ENCODE measurements at regions not wholly inside any gene's neighbourhood (a gene's known extent, or its start where the extent isn't known, plus 50 kb on each side); places are given as distances from the start of the nearest gene placed in this dataset.

- Histone ChIP-seq H3K36me3 (no peaks in the 10 kb centered on the region), H3K4me1 (no peaks in the 10 kb centered on the region), H3K9me3 (replicated peaks) (no peaks in the 10 kb centered on the region), H3K4me3 (no peak overlapping the region), H3K27ac (no peak overlapping the region), H3K27me3 (0 out of 2 replicates have a peak, but pooled peaks cover 4% of the 10 kb centered on the region)
- no peak for DNase-seq
These were observed 166.2 kb upstream of the TAC1 start for GRCh38 chr7:97565665-97566064.

GRCh38 chr7:97573065-97573464 is 158.8 kb upstream of the TAC1 start:
- DNase-seq = no peak
- no peaks in the 10 kb centered on the region for H3K4me1 ChIP-seq
- no peak overlapping the region for H3K4me3 ChIP-seq
- H3K9me3 ChIP-seq (replicated peaks) = no peaks in the 10 kb centered on the region
- H3K27ac ChIP-seq = no peak overlapping the region
- no peaks in the 10 kb centered on the region for H3K27me3 ChIP-seq
- H3K36me3 ChIP-seq = no peaks in the 10 kb centered on the region

GRCh38 chr7:97576043-97576442 is 155.8 kb upstream of the TAC1 start:
- H3K9me3 ChIP-seq (replicated peaks) = no peaks in the 10 kb centered on the region
- H3K27ac ChIP-seq = no peak overlapping the region
- no peaks in the 10 kb centered on the region for H3K27me3 ChIP-seq
- no peak for DNase-seq
- no peak overlapping the region for H3K4me3 ChIP-seq
- no peaks in the 10 kb centered on the region for H3K36me3 ChIP-seq
- no peaks in the 10 kb centered on the region for H3K4me1 ChIP-seq

GRCh38 chr7:97578225-97578624 is 153.7 kb upstream of the TAC1 start:
- Histone ChIP-seq H3K27ac (no peak overlapping the region), H3K9me3 (replicated peaks) (no peaks in the 10 kb centered on the region), H3K4me3 (no peak overlapping the region), H3K4me1 (no peaks in the 10 kb centered on the region), H3K27me3 (0 out of 2 replicates have a peak, but pooled peaks cover 3% of the 10 kb centered on the region), H3K36me3 (no peaks in the 10 kb centered on the region)
- no peak for DNase-seq

- Histone ChIP-seq H3K27ac (no peak overlapping the region), H3K36me3 (no peaks in the 10 kb centered on the region), H3K4me1 (no peaks in the 10 kb centered on the region), H3K27me3 (0 out of 2 replicates have a peak, but pooled peaks cover 3% of the 10 kb centered on the region), H3K4me3 (no peak overlapping the region), H3K9me3 (replicated peaks) (no peaks in the 10 kb centered on the region)
- DNase-seq = peak; percentile 36
These were observed 151.7 kb upstream of the TAC1 start for GRCh38 chr7:97580205-97580604.

GRCh38 chr7:97595439-97595838 is 136.4 kb upstream of the TAC1 start:
- H3K27ac ChIP-seq = no peak overlapping the region
- H3K27me3 ChIP-seq = no peaks in the 10 kb centered on the region
- peak in 1 of 2 experiments; percentile 18 for DNase-seq
- H3K4me3 ChIP-seq = no peak overlapping the region
- no peaks in the 10 kb centered on the region for H3K36me3 ChIP-seq
- H3K9me3 ChIP-seq (replicated peaks) = no peaks in the 10 kb centered on the region
- H3K4me1 ChIP-seq = no peaks in the 10 kb centered on the region

GRCh38 chr7:97601931-97602457 is 129.9 kb upstream of the TAC1 start:
- no peaks in the 10 kb centered on the region for H3K36me3 ChIP-seq
- H3K27me3 ChIP-seq = no peaks in the 10 kb centered on the region
- H3K27ac ChIP-seq = no peak overlapping the region
- no peak for DNase-seq
- H3K4me3 ChIP-seq = no peak overlapping the region
- no peaks in the 10 kb centered on the region for H3K9me3 ChIP-seq (replicated peaks)
- no peaks in the 10 kb centered on the region for H3K4me1 ChIP-seq

GRCh38 chr7:97620495-97620894 is 111.4 kb upstream of the TAC1 start:
- Histone ChIP-seq H3K36me3 (no peaks in the 10 kb centered on the region), H3K9me3 (replicated peaks) (no peaks in the 10 kb centered on the region), H3K27me3 (no peaks in the 10 kb centered on the region), H3K4me1 (no peaks in the 10 kb centered on the region), H3K4me3 (no peak overlapping the region), H3K27ac (no peak overlapping the region)
- DNase-seq = no peak

GRCh38 chr7:97623333-97623732 is 108.6 kb upstream of the TAC1 start:
- Histone ChIP-seq H3K27ac (no peak overlapping the region), H3K36me3 (no peaks in the 10 kb centered on the region), H3K9me3 (replicated peaks) (no peaks in the 10 kb centered on the region), H3K4me3 (no peak overlapping the region), H3K4me1 (no peaks in the 10 kb centered on the region), H3K27me3 (no peaks in the 10 kb centered on the region)
- no peak for DNase-seq

GRCh38 chr7:97630116-97630515 is 101.8 kb upstream of the TAC1 start:
- DNase-seq = peak in 1 of 2 experiments; percentile 24
- H3K27me3 ChIP-seq = no peaks in the 10 kb centered on the region
- no peak overlapping the region for H3K27ac ChIP-seq
- H3K4me3 ChIP-seq = no peak overlapping the region
- no peaks in the 10 kb centered on the region; the same call in 1 of the 2 replicates for H3K4me1 ChIP-seq
- no peaks in the 10 kb centered on the region for H3K36me3 ChIP-seq
- H3K9me3 ChIP-seq (replicated peaks) = no peaks in the 10 kb centered on the region

GRCh38 chr7:97635622-97636021 is 96.3 kb upstream of the TAC1 start:
- Histone ChIP-seq H3K9me3 (replicated peaks) (no peaks in the 10 kb centered on the region), H3K4me1 (no peaks in the 10 kb centered on the region; the same call in 1 of the 2 replicates), H3K27ac (no peak overlapping the region), H3K27me3 (no peaks in the 10 kb centered on the region), H3K36me3 (no peaks in the 10 kb centered on the region), H3K4me3 (no peak overlapping the region)
- no peak for DNase-seq

- peak in 1 of 2 experiments; percentile 29 for DNase-seq
- Histone ChIP-seq H3K27me3 (no peaks in the 10 kb centered on the region), H3K36me3 (no peaks in the 10 kb centered on the region), H3K4me1 (no peaks in the 10 kb centered on the region), H3K27ac (no peak overlapping the region), H3K9me3 (replicated peaks) (no peaks in the 10 kb centered on the region), H3K4me3 (no peak overlapping the region)
These were observed 92.8 kb upstream of the TAC1 start for GRCh38 chr7:97639036-97639435.

- H3K4me1 ChIP-seq = no peaks in the 10 kb centered on the region
These were observed 72.4 kb upstream of the TAC1 start for GRCh38 chr7:97659363-97660045.

GRCh38 chr7:97667359-97667758 is 64.5 kb upstream of the TAC1 start:
- H3K27me3 ChIP-seq = peaks cover 9% of the 10 kb centered on the region
- H3K36me3 ChIP-seq = no peaks in the 10 kb centered on the region
- H3K4me1 ChIP-seq = no peaks in the 10 kb centered on the region
- no peaks in the 10 kb centered on the region for H3K9me3 ChIP-seq (replicated peaks)
- no peak overlapping the region for H3K4me3 ChIP-seq
- H3K27ac ChIP-seq = no peak overlapping the region
- DNase-seq = no peak

More at GRCh38 chr7:97659363-97660045, 72.4 kb upstream of the TAC1 start:
- no peaks in the 10 kb centered on the region for H3K36me3 ChIP-seq
- no peaks in the 10 kb centered on the region for H3K9me3 ChIP-seq (replicated peaks)
- H3K27ac ChIP-seq = no peak overlapping the region
- DNase-seq = no peak
- no peak overlapping the region for H3K4me3 ChIP-seq
- peaks cover 7% of the 10 kb centered on the region for H3K27me3 ChIP-seq

- Histone ChIP-seq H3K27me3 (peaks cover 9% of the 10 kb centered on the region), H3K4me1 (no peaks in the 10 kb centered on the region), H3K4me3 (no peak overlapping the region), H3K27ac (no peak overlapping the region), H3K9me3 (replicated peaks) (no peaks in the 10 kb centered on the region), H3K36me3 (no peaks in the 10 kb centered on the region)
- DNase-seq = no peak
These were observed 60.3 kb upstream of the TAC1 start for GRCh38 chr7:97671571-97671970.

- no peaks in the 10 kb centered on the region for H3K9me3 ChIP-seq (replicated peaks)
- H3K4me1 ChIP-seq = no peaks in the 10 kb centered on the region
- no peaks in the 10 kb centered on the region for H3K36me3 ChIP-seq
- H3K4me3 ChIP-seq = no peak overlapping the region
- H3K27me3 ChIP-seq = no peaks in the 10 kb centered on the region
- no peak overlapping the region for H3K27ac ChIP-seq
- no peak for DNase-seq
These were observed 51.3 kb upstream of the TAC1 start for GRCh38 chr7:97680622-97681021.
